OCI-LY1 (cell line): ENCODE measurements at regions not wholly inside any gene's neighbourhood (a gene's known extent, or its start where the extent isn't known, plus 50 kb on each side); places are given as distances from the start of the nearest gene placed in this dataset.

Source experiments
- CTCF ChIP-seq: fragments of 200-600 bp; sonication (generic), shearing (Covaris generic); IDR thresholded peaks from 2 replicates; pipeline ENCODE4 v1.5.1; 2017; ENCODE audit warnings: mild to moderate bottlenecking, antibody characterized with exemption, low read length, moderate library complexity, mixed read lengths
- EZH2 ChIP-seq: fragments of 200-600 bp; sonication (generic), shearing (Covaris generic); IDR thresholded peaks from 2 replicates; pipeline ENCODE4 v1.8.0; 2017; ENCODE audit warnings: borderline replicate concordance, mixed run types, mild to moderate bottlenecking, antibody characterized with exemption, low read length, moderate library complexity, mixed read lengths

- no peak for TF ChIP-seq CTCF
- TF ChIP-seq EZH2: no peak
Observed at GRCh38 chr12:23174917-23175316, 549.9 kb downstream of the ETNK1 start.
